Suprapubic skin (tissue), 4 donors: ENCODE measurements at regions not wholly inside any gene's neighbourhood (a gene's known extent, or its start where the extent isn't known, plus 50 kb on each side); places are given as distances from the start of the nearest gene placed in this dataset.

Experiments used
- DNase-seq, 2 donors: peaks; one replicate each; pipeline ENCODE4 v3.0.0-alpha.2; 2019; ENCODE audit warnings: low spot score in 2 of 2
- H3K27ac ChIP-seq: fragments of 200-600 bp; sonication (generic); one replicate; pipeline ENCODE4 v1.5.1; 2019
- H3K27me3 ChIP-seq: fragments of 200-600 bp; sonication (generic); one replicate; pipeline ENCODE4 v1.5.1; 2019
- H3K36me3 ChIP-seq: fragments of 200-600 bp; sonication (generic); one replicate; pipeline ENCODE4 v1.5.1; 2019
- H3K4me1 ChIP-seq: fragments of 200-600 bp; sonication (generic); one replicate; pipeline ENCODE4 v1.5.1; 2019
- H3K4me3 ChIP-seq: fragments of 200-600 bp; sonication (generic); one replicate; pipeline ENCODE4 v1.5.1; 2019; ENCODE audit warnings: mild to moderate bottlenecking
- H3K9me3 ChIP-seq: fragments of 200-600 bp; sonication (generic); one replicate; pipeline ENCODE4 v1.5.1; 2019
- CTCF ChIP-seq, 2 donors: fragments of 200-600 bp in 1 of 2; fragments of 450-650 bp in 1 of 2; sonication (generic) in 1 of 2; IDR thresholded peaks; one replicate each; pipeline ENCODE4 v1.5.1; 2016 to 2019; ENCODE audit warnings: antibody characterized with exemption in 2 of 2, mild to moderate bottlenecking in 1 of 2, moderate library complexity in 1 of 2
- EP300 ChIP-seq: sonication (generic); formaldehyde crosslinking; IDR thresholded peaks from one replicate; pipeline ENCODE4 v1.6.1; 2017; ENCODE audit warnings: antibody characterized with exemption
- POLR2A ChIP-seq, 2 donors: fragments of 450-650 bp; IDR thresholded peaks; one replicate each; pipeline ENCODE4 v1.6.1; 2017; ENCODE audit warnings: antibody characterized with exemption in 2 of 2, mild to moderate bottlenecking in 2 of 2, moderate library complexity in 2 of 2
- POLR2AphosphoS5 ChIP-seq, 3 donors: sonication (generic); formaldehyde crosslinking; IDR thresholded peaks; one replicate each; pipeline ENCODE4 v1.6.1; 2017; ENCODE audit warnings: antibody characterized with exemption in 3 of 3
- WGBS: methylation state at CpG from one replicate; pipeline ENCODE4 v1.1.5; 2018; 5-methylcytosine and 5-hydroxymethylcytosine counted together

GRCh38 chr5:123245689-123246088, 156.6 kb downstream of the PRDM6 start:
- Histone ChIP-seq H3K9me3 (no peaks in the 10 kb centered on the region), H3K4me1 (no peaks in the 10 kb centered on the region), H3K36me3 (no peaks in the 10 kb centered on the region), H3K27me3 (no peaks in the 10 kb centered on the region), H3K27ac (no peak overlapping the region), H3K4me3 (no peak overlapping the region)
- TF ChIP-seq POLR2A (IDR thresholded peaks at IDR 0.05) (no peak), POLR2AphosphoS5 (IDR thresholded peaks at IDR 0.05) (no peak), CTCF (IDR thresholded peaks at IDR 0.05) (no peak), EP300 (no peak)
- DNase-seq = no peak
- WGBS = 55% methylated on average over 1 of the region's 1 CpG

DNA sequence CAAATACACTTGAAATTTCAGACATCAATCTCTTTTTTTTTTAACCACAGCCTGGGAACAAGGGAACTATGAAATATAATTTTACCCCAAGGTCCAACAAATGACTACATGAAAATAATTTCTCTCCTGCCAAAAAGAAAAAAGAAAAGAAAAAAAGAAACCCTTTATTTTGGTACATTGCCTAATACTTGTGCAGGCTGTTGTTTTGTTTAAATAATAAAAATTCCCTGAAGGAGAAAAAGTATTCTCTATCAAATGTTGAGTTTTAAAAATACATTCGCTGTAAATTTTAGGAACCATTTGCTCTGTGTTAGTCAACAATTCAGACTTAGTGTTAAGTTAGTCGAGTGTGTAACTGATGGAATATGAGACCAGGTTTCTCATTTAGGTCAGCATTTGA, 155.4 kb downstream of the PRDM6 start:
- Histone ChIP-seq H3K4me1 (no peaks in the 10 kb centered on the region), H3K4me3 (no peak overlapping the region), H3K36me3 (no peaks in the 10 kb centered on the region), H3K27ac (no peak overlapping the region), H3K9me3 (no peaks in the 10 kb centered on the region), H3K27me3 (no peaks in the 10 kb centered on the region)
- WGBS = 66% methylated on average over 2 of the region's 2 CpGs
- no peak for DNase-seq
- no peak for TF ChIP-seq EP300
